ENCODE measurements at regions not wholly inside any gene's neighbourhood (a gene's known extent, or its start where the extent isn't known, plus 50 kb on each side); places are given as distances from the start of the nearest gene placed in this dataset.

- DNase-seq: no peak
Observed at GRCh38 chr10:10967581-10968256, 50.0 kb upstream of the CELF2 start.
